ENCODE measurements at regions not wholly inside any gene's neighbourhood (a gene's known extent, or its start where the extent isn't known, plus 50 kb on each side); places are given as distances from the start of the nearest gene placed in this dataset.

GRCh38 chrX:22406201-22406737, 133.6 kb downstream of the CBLL2 start:
- in situ Hi-C loops (cut with HindIII; ENCODE audit: low pct_ligation_motif_present, low sequenced_read_pairs) = no loop called here
- H3K36me3 ChIP-seq (replicated peaks) = no peaks in the 10 kb centered on the region
- H3K4me3 ChIP-seq (ENCODE audit: low read depth, low read length) = no peak overlapping the region
- H3K27ac ChIP-seq = no peak overlapping the region
- DNase-seq = no peak
- H3K27me3 ChIP-seq (replicated peaks) = no peaks in the 10 kb centered on the region
- no peak for TF ChIP-seq CTCF (IDR thresholded peaks at IDR 0.05; ENCODE audit: low read depth, low read length, missing control alignments)

GRCh38 chrX:22409418-22409817, 136.7 kb downstream of the CBLL2 start:
- no peak for TF ChIP-seq CTCF (IDR thresholded peaks at IDR 0.05; ENCODE audit: low read depth, low read length, missing control alignments)
- H3K27ac ChIP-seq = no peak overlapping the region
- H3K27me3 ChIP-seq (replicated peaks) = no peaks in the 10 kb centered on the region
- in situ Hi-C loops (cut with HindIII; ENCODE audit: low pct_ligation_motif_present, low sequenced_read_pairs) = no loop called here
- no peak for DNase-seq
- H3K36me3 ChIP-seq (replicated peaks) = no peaks in the 10 kb centered on the region
- H3K4me3 ChIP-seq (ENCODE audit: low read depth, low read length) = no peak overlapping the region

DNA sequence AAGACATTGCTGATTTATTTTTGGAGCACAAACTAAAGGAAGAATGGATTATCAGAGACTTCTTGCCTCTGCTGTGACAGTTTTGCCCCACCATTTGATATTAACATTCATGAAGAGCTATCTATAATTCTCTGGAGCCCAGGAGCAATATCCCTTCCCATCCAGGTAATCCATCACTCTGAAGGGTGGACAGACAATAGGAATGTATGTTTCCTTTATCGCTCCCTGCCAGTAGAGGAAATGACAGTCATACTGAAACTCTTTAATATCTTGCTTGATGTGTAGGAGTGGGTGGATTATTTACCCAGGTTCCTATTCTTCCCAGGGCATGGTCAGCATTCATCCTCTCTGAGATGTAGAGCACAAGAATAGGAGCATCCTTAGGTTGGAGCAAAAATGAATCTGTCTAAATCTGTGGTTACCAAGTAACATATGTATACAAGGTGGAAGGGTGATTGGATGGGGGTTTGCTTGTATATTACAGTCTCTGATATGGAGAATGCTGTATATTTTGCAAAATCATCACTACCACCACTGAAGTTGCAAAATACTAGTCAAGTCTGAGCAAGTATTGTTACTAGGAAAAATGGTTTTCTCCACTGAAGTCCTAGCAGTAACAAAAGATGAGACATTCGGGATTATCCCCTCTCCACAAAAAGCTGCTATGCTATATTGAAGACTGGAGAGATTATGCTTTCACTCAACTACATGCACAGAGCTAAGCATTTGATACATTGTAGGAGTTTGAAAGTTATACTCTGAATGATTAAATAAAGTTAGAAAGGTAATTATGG, 151.6 kb downstream of the CBLL2 start:
- Histone ChIP-seq H3K27me3 (replicated peaks) (no peaks in the 10 kb centered on the region), H3K27ac (no peak overlapping the region), H3K36me3 (replicated peaks) (no peaks in the 10 kb centered on the region), H3K4me3 (ENCODE audit: low read depth, low read length) (no peak overlapping the region)
- no peak for DNase-seq
- no peak for TF ChIP-seq CTCF (IDR thresholded peaks at IDR 0.05; ENCODE audit: low read depth, low read length, missing control alignments)
- in situ Hi-C loops (cut with HindIII; ENCODE audit: low pct_ligation_motif_present, low sequenced_read_pairs) = no loop called here

GRCh38 chrX:22424919-22425318, 152.2 kb downstream of the CBLL2 start:
- H3K27ac ChIP-seq = no peak overlapping the region
- DNase-seq = no peak
- TF ChIP-seq CTCF (IDR thresholded peaks at IDR 0.05; ENCODE audit: low read depth, low read length, missing control alignments) = no peak
- H3K36me3 ChIP-seq (replicated peaks) = no peaks in the 10 kb centered on the region
- no peak overlapping the region for H3K4me3 ChIP-seq (ENCODE audit: low read depth, low read length)
- no peaks in the 10 kb centered on the region for H3K27me3 ChIP-seq (replicated peaks)
- in situ Hi-C loops (cut with HindIII; ENCODE audit: low pct_ligation_motif_present, low sequenced_read_pairs) = no loop called here

DNA sequence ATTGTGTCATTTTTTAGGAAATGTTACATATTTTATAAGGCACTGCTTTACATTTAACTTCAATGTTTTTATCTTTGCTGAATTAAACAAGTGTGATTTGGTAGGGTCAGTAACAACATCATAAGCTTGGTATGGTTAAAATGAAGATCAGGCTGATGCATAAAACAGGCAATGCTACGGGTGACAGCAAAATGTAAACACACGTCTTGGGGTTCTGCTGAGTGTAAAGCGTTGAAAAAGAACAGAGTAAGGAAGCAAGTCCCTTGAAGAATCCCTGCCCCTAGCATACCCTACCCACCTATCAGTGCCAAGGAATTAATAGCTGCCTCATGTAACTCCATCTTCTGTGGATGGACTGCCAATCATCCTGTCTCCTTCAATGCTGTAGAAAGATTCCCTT, 157.0 kb downstream of the CBLL2 start:
- no peak for TF ChIP-seq CTCF (IDR thresholded peaks at IDR 0.05; ENCODE audit: low read depth, low read length, missing control alignments)

More for the DNA sequence above, 157.0 kb downstream of the CBLL2 start:
- Histone ChIP-seq H3K4me3 (ENCODE audit: low read depth, low read length) (no peak overlapping the region), H3K36me3 (replicated peaks) (no peaks in the 10 kb centered on the region), H3K27ac (no peak overlapping the region), H3K27me3 (replicated peaks) (no peaks in the 10 kb centered on the region)
- in situ Hi-C loops (cut with HindIII; ENCODE audit: low pct_ligation_motif_present, low sequenced_read_pairs) = no loop called here
- no peak for DNase-seq

Measured in brain microvascular endothelial cell (primary cell).